Small intestine (tissue), 7 donors: ENCODE measurements at regions not wholly inside any gene's neighbourhood (a gene's known extent, or its start where the extent isn't known, plus 50 kb on each side); places are given as distances from the start of the nearest gene placed in this dataset.

ENCODE experiments used
- DNase-seq, 2 donors: peaks; one replicate each; pipeline versions ENCODE4 v3.0.0 to v3.0.0-alpha.2; 2013
- FAIRE-seq: peaks from 2 replicates; lab custom pipeline; 2012; peaks lifted over from hg19 to GRCh38; lab: Jason Lieb, UNC
- H3K27ac ChIP-seq, 3 donors: one replicate each; pipeline ENCODE4 v1.5.1; 2013; ENCODE audit warnings: low read length in 2 of 3, mild to moderate bottlenecking in 2 of 3, control low read depth in 1 of 3, inconsistent platforms in 1 of 3, low read depth in 1 of 3, moderate library complexity in 1 of 3
- H3K27me3 ChIP-seq, 3 donors: one replicate each; pipeline ENCODE4 v1.6.1; 2013; ENCODE audit warnings: low read length in 3 of 3, inconsistent platforms in 1 of 3; ENCODE audit not compliant: control insufficient read depth in 3 of 3, insufficient read depth in 3 of 3
- H3K36me3 ChIP-seq, 3 donors: one replicate each; pipeline ENCODE4 v1.6.1; 2013; ENCODE audit warnings: low read length in 3 of 3, inconsistent platforms in 1 of 3, low read depth in 1 of 3, mild to moderate bottlenecking in 1 of 3, moderate library complexity in 1 of 3; ENCODE audit not compliant: control insufficient read depth in 3 of 3, insufficient read depth in 2 of 3
- H3K4me1 ChIP-seq, 3 donors: one replicate each; pipeline ENCODE4 v1.6.1; 2013; ENCODE audit warnings: low read length in 2 of 3, inconsistent platforms in 1 of 3, low read depth in 1 of 3, mild to moderate bottlenecking in 1 of 3, moderate library complexity in 1 of 3; ENCODE audit not compliant: control insufficient read depth in 3 of 3, insufficient read depth in 2 of 3
- H3K4me3 ChIP-seq, 3 donors: one replicate each; pipeline ENCODE4 v1.5.1; 2013; ENCODE audit warnings: low read length in 3 of 3, control low read depth in 1 of 3, inconsistent platforms in 1 of 3, low read depth in 1 of 3, mild to moderate bottlenecking in 1 of 3, moderate library complexity in 1 of 3
- H3K9me3 ChIP-seq, 2 donors: one replicate each; pipeline ENCODE4 v1.6.1; 2013; ENCODE audit warnings: low read depth in 1 of 2, low read length in 1 of 2; ENCODE audit not compliant: control insufficient read depth in 2 of 2, insufficient read depth in 1 of 2
- WGBS, 3 donors: extraction: QIAGEN DNeasy Blood & Tissue Kit; methylation state at CpG; one replicate each; pipeline ENCODE4 v1.1.7; 2013; 5-methylcytosine and 5-hydroxymethylcytosine counted together
- donor health status: healthy with polysubstance abuse.
- donor health status: control.
- donor health status: control.
- donor health status: Bipolar disorder and iron deficiency.
- donor health status: healthy.

- no peak for FAIRE-seq
- no peak overlapping the region for H3K4me3 ChIP-seq
- DNase-seq = no peak
- WGBS, 3 donors = 80 to 89% (median 81%) methylated on average over 5 of the region's 5 CpGs
- peaks cover 0 to 9% (median 0%) of the 10 kb centered on the region in 3 donors for H3K4me1 ChIP-seq
- no peak overlapping the region for H3K27ac ChIP-seq
- H3K9me3 ChIP-seq = no peaks in the 10 kb centered on the region
- no peaks in the 10 kb centered on the region for H3K27me3 ChIP-seq
- H3K36me3 ChIP-seq = no peaks in the 10 kb centered on the region
Observed at GRCh38 chr5:67402526-67402925, 205.9 kb upstream of the CD180 start.

GRCh38 chr5:67401172-67401571 is 204.6 kb upstream of the CD180 start:
- WGBS, 3 donors = 65 to 89% (median 83%) methylated on average over 2 of the region's 2 CpGs
- no peaks in the 10 kb centered on the region for H3K9me3 ChIP-seq
- peaks cover 0 to 9% (median 0%) of the 10 kb centered on the region in 3 donors for H3K4me1 ChIP-seq
- H3K27me3 ChIP-seq = no peaks in the 10 kb centered on the region
- H3K36me3 ChIP-seq = no peaks in the 10 kb centered on the region
- no peak overlapping the region for H3K27ac ChIP-seq
- FAIRE-seq (no peak), DNase-seq (no peak)
- no peak overlapping the region for H3K4me3 ChIP-seq

- Histone ChIP-seq H3K27ac (no peak overlapping the region), H3K4me3 (no peak overlapping the region), H3K4me1 (peaks cover 0 to 8% (median 0%) of the 10 kb centered on the region in 3 donors), H3K27me3 (no peaks in the 10 kb centered on the region), H3K9me3 (no peaks in the 10 kb centered on the region), H3K36me3 (no peaks in the 10 kb centered on the region)
- DNase-seq (no peak), FAIRE-seq (no peak)
- 73 to 87% (median 79%) methylated on average over 3 of the region's 3 CpGs for WGBS, 3 donors
Observed at GRCh38 chr5:67400752-67401151, 204.2 kb upstream of the CD180 start.

- Histone ChIP-seq H3K36me3 (no peaks in the 10 kb centered on the region), H3K4me3 (no peak overlapping the region), H3K9me3 (no peaks in the 10 kb centered on the region), H3K27me3 (no peaks in the 10 kb centered on the region), H3K27ac (no peak overlapping the region), H3K4me1 (no peaks in the 10 kb centered on the region)
- WGBS, 3 donors = 55 to 75% (median 61%) methylated on average over 2 of the region's 2 CpGs
- FAIRE-seq (no peak), DNase-seq (no peak)
Observed at GRCh38 chr5:67395790-67396418, 199.3 kb upstream of the CD180 start.

GRCh38 chr5:67393211-67393610 is 196.6 kb upstream of the CD180 start:
- Histone ChIP-seq H3K9me3 (no peaks in the 10 kb centered on the region), H3K36me3 (no peaks in the 10 kb centered on the region), H3K27ac (no peak overlapping the region), H3K4me1 (no peaks in the 10 kb centered on the region), H3K27me3 (no peaks in the 10 kb centered on the region), H3K4me3 (no peak overlapping the region)
- DNase-seq (no peak), FAIRE-seq (no peak)

- WGBS, 3 donors = 81 to 91% (median 81%) methylated on average over 1 of the region's 1 CpG
- no peaks in the 10 kb centered on the region for H3K36me3 ChIP-seq
- H3K27ac ChIP-seq = no peak overlapping the region
- no peaks in the 10 kb centered on the region for H3K9me3 ChIP-seq
- FAIRE-seq (no peak), DNase-seq (no peak)
- no peaks in the 10 kb centered on the region for H3K4me1 ChIP-seq
- no peaks in the 10 kb centered on the region for H3K27me3 ChIP-seq
- no peak overlapping the region for H3K4me3 ChIP-seq
Observed at GRCh38 chr5:67390935-67391334, 194.3 kb upstream of the CD180 start.

GRCh38 chr5:67383451-67383850 is 186.9 kb upstream of the CD180 start:
- Histone ChIP-seq H3K4me3 (no peak overlapping the region), H3K36me3 (no peaks in the 10 kb centered on the region), H3K27ac (no peak overlapping the region), H3K4me1 (no peaks in the 10 kb centered on the region), H3K9me3 (no peaks in the 10 kb centered on the region), H3K27me3 (no peaks in the 10 kb centered on the region)
- FAIRE-seq (peak; percentile 92), DNase-seq (no peak)

- Histone ChIP-seq H3K27ac (no peak overlapping the region), H3K36me3 (no peaks in the 10 kb centered on the region), H3K27me3 (no peaks in the 10 kb centered on the region), H3K4me1 (no peaks in the 10 kb centered on the region), H3K4me3 (no peak overlapping the region), H3K9me3 (no peaks in the 10 kb centered on the region)
- WGBS, 3 donors = 71 to 85% (median 81%) methylated on average over 2 of the region's 2 CpGs
- no peak for FAIRE-seq
- no peak for DNase-seq
Observed at GRCh38 chr5:67381236-67381880, 184.8 kb upstream of the CD180 start.

GRCh38 chr5:67380431-67380830 is 183.8 kb upstream of the CD180 start:
- no peak for DNase-seq
- FAIRE-seq = no peak
- H3K27me3 ChIP-seq = no peaks in the 10 kb centered on the region
- WGBS, 3 donors = 75 to 82% (median 77%) methylated on average over 1 of the region's 1 CpG
- no peaks in the 10 kb centered on the region for H3K9me3 ChIP-seq
- no peaks in the 10 kb centered on the region for H3K36me3 ChIP-seq
- no peak overlapping the region for H3K27ac ChIP-seq
- no peak overlapping the region for H3K4me3 ChIP-seq
- H3K4me1 ChIP-seq = no peaks in the 10 kb centered on the region
